NCI-H187 treated with DMSO at 0.1 percent for 48 hours (cell line): ENCODE measurements at regions not wholly inside any gene's neighbourhood (a gene's known extent, or its start where the extent isn't known, plus 50 kb on each side); places are given as distances from the start of the nearest gene placed in this dataset.
"Not testable (repeated sequence)": the region's sequence is repeated elsewhere in the genome, so short reads cannot be mapped to it uniquely, and the experiment has no call there.

Source experiments
- DNase-seq: peaks from one replicate; lab custom pipeline; 2025; lab: John Stamatoyannopoulos, UW

DNA sequence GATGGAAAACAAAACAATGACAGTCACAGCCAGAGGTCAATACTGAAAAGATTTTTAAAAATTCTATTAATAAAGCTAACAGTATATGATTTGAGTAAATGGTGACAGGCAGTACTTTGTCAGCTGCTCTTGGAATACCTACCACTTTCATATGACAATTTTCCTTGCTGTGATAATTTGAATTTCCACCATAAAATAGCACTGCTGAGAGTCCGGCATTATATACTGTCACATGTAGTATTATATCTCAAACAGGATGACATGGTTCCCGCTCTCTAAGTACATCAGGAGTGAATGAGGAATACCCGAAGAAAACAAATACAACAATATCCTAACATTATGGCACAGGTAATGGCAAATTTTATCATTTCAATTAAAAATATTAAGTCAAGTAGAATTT is 146.8 kb upstream of the TMPRSS15 start:
- DNase-seq: no peak

DNA sequence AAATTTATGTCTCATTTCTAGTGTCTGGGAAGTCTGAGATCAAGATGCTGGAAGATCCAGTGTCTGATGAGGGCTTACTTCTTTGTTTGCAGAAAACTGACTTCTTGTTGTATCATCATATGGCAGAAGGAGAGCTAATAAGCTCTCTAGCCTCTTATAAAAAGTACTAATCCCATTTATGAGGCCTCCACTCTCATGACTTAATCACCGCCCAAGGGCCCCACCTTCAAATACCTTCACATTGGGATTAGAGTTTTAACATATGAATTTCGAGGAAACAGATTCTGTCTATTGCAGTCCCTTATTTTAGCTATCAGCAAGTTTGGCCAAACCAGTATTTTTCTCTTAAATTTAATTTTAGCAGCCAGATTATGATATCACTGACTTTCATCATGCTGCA is 150.2 kb upstream of the TMPRSS15 start:
- no peak for DNase-seq

DNA sequence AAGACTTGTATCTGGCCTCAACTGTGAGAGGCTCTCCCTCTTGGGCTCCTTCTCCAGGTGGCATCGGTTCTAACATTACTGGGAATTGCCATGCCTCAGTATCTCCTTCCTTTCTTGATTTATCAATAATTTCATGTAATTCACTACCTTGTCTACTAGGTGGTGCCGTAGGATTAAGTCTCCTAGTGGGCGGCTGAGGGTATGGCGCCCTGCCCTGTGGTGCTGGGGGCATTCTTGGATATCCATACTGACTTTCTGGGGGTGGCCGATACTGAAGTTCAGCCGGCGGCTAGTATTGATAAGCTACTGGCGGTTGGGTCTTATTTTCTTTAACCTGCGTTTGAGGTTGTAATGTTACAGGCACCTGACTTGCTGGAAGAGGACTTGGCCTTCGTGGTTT is 164.2 kb upstream of the TMPRSS15 start:
- DNase-seq: not testable (repeated sequence)

DNA sequence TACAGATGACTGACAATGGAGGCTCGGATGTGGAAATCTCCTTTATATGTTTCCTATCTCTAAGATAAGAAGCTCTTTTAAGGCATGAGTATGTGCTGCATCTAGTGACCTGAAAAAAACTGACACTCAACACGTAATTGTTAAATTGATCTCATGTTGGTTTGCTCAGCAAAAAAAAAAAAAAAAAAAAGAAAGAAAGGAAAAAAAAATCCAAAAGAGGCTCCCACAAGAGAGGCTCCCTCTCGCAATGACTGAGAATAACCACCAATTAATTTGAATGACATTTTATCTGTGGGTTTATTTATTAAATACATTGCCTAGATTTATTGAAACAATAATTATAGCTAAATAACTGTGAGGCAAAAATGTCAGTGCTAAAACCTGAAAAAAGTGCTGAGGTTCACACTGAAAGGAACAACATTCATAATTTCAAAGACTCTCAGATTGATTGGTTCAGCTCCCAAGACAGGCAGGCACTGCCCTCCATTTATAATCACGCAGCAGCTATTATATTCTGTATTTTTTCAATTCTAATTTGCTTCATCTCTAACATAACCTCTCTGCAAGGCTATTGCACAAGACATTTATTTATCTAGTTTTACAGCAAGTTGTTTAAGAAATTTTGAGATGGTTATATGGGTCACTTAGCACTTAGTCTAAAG is 184.5 kb upstream of the TMPRSS15 start:
- no peak for DNase-seq

DNA sequence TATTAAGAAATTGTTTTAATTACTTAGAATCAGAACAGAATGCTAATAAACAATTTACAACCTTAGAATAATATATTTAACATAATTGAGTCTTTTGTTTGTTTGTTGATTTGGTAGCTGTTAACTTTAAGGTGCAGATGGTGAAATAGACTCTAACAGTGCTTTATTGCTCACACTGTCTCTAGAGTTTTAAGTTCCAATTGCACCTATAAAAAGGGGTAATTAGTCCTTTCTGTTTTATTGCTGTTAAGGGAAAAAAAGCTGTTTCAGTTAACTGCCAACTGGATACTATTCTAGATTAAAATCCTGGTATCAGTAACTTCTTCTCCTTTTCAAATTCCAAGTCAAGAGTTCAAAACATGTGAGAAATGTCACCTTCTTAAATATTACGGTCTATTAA is 197.6 kb upstream of the TMPRSS15 start:
- no peak for DNase-seq

DNA sequence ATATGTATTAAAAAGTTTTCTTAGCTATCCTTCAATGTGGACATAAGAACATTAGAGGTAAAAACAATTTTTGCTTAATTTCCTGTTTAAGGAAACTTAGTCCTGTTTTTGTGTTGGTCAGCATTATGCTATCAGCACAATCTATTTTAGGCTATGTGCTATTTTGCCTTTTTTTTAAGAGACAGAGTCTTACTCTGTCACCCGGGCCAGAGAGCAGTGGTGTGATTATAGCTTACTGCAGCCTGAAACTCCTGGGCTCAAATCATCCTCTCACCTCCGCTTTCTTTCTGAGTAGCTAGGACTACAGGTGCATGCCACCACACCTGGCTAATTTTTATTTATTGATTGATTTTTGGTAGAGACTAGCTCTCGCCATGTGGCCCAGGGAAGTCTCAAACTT is 199.1 kb upstream of the TMPRSS15 start:
- DNase-seq: no peak

DNA sequence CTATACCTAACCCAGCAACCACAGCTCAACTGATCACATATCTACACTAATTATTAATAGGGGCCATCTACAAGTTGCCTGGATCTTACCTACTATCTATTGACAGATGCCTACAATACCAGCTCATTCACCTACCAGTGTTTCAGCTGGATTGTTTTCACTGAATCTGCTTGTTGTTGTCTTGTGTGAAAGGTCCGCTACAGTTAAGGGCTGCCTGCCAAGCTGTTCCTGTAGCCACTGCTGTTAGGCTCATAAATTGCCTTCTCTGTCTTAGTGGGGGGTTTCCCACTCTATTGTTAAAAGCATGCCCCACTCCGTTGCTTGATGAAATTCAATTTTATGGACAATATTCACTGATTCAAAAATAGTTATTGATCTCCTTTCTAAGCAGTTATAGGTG is 199.7 kb upstream of the TMPRSS15 start:
- no peak for DNase-seq

DNA sequence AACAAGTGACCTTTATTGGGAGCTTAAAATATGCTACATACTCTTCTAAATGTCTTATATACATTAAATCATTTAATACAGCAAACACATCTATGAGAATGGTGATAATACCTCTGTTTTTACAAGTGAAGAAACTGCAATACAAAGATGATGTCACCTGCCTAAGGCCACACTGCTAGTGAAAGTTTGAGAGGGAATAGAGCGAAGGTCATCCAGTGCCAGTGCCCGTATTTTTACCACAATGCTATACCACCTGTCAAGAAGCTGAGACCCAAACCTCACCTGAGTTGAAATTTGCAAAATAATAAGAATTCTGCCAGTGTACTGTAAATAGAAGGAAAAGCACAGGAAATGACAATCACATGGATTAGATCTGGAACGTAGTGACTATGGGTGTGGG is 200.4 kb upstream of the TMPRSS15 start:
- DNase-seq: no peak

DNA sequence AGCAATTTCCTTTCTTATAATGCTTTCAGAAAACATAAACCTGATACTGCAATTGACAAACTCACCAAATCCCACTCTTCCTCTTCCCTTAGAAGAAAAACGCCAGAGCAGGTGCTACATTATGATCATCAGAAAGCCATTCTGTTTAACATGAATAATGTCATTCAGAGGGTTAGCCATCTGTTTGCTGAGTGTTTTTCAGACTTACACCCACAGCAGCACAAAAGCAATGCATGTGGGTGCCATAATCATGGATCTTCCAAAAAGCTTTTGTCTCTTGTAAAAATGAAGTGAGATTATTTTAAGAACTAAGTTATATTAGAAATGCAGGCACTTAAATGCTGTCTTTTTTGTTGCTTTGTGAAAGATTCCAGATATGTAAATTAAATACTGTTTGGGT is 204.6 kb upstream of the TMPRSS15 start:
- no peak for DNase-seq

DNA sequence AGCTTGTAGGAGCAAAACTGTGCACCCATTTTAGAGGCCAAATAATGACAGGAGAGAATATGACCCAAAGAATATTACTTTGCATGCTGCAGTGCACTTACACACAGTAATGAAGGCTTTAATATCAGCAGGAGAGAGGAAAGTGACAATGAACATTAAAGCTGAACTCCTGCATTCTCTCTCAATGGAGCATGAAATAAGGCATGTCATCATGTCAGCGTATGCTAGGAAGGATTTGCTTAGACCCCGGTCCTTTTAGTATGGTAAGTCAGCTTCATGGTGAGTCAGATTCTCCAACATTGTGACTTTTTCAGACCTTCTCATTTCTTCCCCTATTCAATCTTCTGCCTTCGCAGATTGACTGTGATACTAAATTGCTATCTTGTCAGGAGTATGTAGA is 210.7 kb upstream of the TMPRSS15 start:
- no peak for DNase-seq

DNA sequence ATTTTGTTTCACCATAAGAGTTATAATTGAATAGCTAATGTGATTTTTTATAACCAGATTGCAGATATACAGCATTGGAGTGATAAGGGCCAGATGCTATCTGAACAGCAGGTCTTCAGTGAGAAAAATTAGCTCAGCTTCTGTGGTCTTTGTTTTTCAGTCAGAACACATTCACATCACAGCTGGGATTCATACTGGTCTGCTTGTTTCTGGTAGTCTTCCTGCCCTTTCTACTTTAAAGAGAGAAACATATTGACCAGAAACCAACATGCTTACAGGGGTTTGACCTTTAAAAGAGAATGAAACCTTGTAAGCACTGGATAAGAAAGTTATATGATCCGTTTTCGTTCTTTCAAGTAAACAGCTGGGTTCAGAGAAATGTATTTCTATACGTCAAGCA is 213.7 kb upstream of the TMPRSS15 start:
- DNase-seq: no peak

DNA sequence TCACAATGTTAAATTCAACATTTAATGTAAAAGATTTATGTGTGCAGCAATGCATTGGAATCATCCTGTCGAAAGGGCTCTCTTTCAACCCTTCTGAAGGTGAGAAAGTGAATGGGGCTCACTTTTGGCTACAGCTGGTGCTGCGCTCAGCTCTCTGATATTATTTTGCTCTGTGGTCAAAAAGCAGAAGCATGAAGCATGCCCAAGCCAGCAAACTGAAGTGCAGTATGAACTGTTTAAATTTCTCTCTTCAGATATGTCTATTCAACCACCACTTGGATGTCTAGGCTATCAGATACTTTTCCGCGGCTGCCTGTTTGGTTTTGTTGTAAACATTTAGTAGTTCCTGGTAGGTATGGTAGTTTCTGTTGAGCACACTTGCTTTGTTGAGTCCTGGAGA is 216.9 kb upstream of the TMPRSS15 start:
- no peak for DNase-seq

DNA sequence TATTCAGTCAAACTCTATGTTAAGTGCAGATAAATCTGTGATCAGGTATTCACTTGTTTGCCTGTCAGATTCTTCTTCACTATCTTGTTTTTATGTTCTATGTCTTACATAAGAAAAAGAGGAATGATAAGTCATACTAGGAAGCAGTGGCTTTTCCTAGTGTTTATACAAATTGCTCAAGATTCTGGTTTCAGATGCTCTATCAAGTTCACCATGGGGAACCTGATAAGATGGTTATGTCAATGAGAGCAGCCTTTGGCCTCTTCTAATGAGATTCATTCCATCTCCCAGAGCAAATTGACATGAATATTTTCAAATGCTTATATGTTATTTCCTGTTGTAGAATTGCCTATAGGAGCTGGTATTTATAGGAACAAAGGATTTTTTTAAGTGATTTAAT is 218.8 kb upstream of the TMPRSS15 start:
- DNase-seq: no peak

DNA sequence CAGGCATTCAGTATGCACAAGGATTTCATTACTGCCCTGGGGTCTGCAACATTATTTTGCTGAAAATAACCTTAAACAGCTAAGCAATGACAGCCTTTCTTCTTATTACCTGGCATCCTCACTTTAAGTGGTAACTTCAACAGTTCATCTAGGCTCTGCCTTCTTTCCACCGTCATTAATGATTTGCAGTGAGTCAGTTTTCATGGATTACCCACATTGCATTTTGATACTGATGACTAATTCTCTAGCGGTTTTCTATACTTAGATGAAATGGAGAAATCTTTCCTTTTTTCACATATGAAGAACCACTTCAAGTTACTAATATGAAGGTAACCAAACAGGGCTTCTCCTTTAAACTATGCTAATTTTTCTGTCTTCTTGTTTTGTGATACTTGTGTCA is 226.9 kb upstream of the TMPRSS15 start:
- DNase-seq: no peak

DNA sequence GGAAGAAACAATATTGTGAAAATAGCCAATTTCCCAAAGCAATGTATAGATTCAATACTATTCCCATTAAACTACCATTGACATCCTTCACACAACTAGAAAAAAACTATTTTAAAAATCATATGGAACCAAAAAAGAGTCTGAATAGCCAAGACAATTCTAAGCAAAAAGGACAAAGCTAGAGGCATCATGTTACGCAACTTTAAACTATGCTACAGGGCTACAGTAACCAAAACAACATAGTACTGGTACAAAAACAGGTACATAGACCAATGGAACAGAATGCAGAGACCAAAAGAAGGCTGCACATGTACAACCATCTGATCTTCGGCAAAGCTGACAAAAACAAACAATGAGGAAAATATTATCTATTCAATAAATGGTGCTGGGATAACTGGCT is 233.3 kb upstream of the TMPRSS15 start:
- DNase-seq: no peak

DNA sequence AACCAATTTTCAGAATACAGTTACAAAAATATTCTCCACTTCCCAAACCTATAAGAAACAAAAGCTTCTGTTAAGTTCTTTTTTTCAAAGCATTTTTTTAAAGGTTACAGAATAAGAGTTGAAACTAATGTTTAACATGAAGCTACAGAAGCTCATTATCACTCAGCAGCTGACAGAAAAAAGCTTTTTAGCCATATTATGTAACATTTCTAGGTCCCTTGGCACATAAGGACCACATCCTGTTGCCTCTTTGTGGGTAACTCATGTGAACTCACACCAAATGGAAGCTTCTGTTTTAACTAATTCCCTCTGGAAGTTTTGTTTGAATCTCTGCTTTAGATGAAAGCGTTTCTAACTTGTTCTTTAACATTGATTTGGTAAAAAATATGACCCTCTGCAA is 242.5 kb upstream of the TMPRSS15 start:
- DNase-seq: no peak

DNA sequence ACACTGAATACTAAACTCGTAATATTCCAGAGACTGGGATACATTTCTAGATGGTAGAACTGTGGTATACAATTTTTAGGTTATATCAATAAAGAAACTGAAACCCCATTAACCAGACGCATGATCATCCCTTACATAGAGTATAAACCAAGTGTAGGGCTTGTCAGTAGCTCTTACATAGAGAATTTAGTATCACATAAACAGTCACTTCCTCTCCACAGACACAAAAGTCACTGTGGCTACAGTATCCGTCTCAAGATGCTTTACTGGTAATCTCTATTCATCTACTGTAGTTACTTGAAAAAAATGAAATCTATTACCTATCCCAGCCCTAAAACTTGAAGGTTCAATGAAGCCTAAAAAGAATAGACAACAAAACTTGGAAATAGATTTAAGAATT is 252.3 kb upstream of the TMPRSS15 start:
- DNase-seq: no peak

DNA sequence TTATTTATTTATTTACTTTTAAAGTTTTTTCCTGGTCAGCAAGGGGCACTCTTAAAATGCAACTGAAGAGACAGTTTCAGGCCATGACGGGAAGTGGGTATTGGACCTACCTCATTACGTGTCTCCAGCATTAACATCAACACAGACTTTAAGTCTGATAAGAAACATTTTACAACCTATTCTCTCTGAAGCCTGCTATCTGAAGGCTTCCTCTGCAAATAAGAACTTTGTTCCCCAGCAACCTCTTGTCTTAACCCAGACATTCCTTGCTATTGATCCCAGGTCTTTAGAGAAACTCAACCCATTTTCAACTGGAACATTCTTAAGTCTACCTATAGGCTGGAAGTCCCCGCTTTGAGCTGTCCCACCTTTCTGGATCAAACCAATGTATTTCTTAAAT is 258.3 kb upstream of the TMPRSS15 start:
- DNase-seq: no peak

DNA sequence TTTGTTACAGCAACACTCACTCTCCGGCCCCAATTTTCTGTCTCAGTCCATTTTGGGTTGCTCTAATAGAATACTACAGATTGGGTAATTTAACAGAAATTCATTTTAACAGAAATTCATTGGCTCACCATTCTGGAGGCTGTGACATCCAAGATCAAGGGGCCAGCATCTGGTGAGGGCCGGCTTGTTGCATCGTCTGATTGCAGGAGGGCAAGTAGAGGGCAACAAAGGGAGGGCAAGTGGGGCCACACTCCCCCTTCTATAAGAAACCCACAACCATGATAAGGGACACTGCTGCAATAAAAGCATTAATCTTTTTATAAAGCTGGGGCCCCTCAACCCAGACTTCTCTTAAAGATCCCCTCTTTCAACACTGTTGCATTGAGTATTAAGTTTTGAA is 260.1 kb upstream of the TMPRSS15 start:
- no peak for DNase-seq

DNA sequence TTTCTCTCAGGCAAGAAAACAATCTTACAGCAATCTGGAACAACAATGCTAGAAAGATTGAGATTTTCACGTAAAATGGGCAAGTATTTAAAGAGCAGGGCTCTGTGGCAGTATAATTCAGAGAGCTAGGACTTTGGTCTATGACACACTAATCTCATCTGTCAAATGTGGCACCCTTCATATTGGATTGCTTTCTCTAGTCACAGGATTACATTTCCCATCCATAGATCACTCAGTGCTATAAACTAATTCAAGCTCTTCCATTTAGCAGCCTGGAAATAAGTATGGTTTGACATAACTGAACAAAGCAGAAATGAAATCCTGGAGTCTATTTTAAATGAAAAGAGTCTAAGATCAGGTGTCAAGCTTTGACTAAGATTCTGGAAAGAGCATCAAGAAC is 263.1 kb upstream of the TMPRSS15 start:
- DNase-seq: no peak

DNA sequence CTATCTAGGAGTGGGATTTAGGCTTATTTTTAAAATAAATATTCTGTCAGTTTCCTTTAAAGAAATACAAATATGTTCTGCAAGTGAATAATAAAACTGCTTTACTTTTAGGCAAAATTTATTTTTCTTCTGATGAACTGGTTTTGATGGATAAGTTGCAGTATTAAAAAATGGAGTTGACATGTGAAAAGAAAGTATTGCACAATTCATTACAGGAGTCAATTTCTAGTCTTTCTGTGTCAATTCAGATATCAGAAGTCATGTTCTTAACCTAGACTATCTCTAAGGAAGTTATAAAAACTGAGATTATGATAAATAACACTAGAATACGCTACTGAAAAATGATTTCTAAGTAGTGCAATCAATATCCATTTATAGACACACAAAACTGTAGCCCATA is 270.2 kb upstream of the TMPRSS15 start:
- DNase-seq: no peak

DNA sequence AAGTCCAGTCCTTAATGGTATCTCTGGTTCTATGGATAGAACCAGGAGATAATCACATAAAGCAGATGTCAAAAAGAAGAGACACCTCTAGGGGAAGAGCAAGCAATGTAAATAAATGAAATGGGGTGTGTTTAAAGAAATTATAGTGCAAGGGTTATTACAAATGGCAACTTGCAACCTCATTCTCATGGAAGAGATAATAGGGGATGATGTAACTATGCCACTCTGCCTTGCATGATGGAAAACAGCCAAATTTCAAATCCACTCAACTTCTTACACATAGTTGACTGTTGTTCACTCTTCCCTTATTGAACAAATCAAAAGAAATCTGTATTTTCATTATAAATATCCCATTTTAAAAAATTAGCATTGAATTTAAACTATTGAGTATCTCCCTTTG is 274.0 kb upstream of the TMPRSS15 start:
- DNase-seq: no peak

DNA sequence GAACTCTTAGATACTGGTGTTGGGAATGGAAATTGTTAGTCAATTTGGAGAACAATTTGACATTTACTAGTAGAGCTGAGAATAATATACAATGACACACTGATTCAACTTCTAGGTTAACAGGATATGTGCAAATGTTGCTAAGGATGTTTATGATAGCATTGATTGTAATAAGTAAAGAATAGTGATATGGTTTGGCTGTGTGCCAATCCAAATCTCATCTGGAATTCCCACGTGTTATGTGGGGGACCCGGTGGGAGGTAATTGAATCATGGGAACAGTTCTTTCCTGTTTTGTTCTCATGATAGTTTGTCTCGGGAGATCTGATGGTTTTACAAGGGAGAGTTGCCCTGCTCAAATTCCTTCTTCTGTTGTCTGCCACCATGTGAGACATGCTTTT is 302.4 kb upstream of the TMPRSS15 start:
- no peak for DNase-seq

DNA sequence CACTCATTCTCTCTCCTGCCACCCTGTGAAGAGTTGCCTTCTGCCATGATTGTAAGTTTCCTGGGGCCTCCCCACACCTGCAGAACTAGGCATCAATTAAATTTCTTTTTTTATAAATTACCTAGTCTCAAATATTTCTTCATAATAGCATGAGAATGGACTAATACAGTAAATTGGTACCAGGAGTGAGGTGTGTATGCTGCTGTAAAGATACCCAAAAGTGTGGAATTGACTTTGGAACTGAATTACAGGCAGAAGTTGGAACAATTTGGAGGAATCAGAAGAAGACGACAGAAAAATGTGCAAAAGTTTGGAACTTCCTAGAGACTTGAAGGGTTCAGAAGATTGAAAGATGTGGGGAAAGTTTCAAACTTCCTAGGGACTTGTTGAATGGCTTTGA is 308.1 kb upstream of the TMPRSS15 start:
- DNase-seq: no peak

DNA sequence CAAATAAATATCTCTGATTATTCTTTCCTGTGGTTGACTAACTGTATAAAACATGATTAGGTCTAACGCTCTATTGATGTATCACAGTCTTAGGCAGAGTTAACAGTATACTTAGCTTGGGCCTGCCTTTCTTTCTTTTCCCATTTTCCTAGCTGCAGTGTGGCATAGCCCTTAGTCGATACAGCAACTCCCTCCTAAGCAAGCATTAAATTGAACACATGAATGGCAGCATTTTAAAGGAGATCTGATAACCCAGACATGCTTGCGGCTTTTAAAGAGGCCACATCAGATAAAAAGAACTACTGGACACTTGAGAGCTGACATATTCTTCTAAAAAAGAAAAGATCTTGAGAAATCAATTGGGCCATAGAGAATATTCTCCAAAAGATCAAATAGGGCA is 312.0 kb upstream of the TMPRSS15 start:
- no peak for DNase-seq
